ENCODE measurements at regions not wholly inside any gene's neighbourhood (a gene's known extent, or its start where the extent isn't known, plus 50 kb on each side); places are given as distances from the start of the nearest gene placed in this dataset.

- no peak for TF ChIP-seq CTCF (IDR thresholded peaks at IDR 0.05)
- no peak for TF ChIP-seq POLR2A (IDR thresholded peaks at IDR 0.05; ENCODE audit: low read depth)
- TF ChIP-seq EP300 (IDR thresholded peaks at IDR 0.05) = no peak
- no peak for TF ChIP-seq POLR2AphosphoS5 (IDR thresholded peaks at IDR 0.05)
- Histone ChIP-seq H3K9me3 (no peaks in the 10 kb centered on the region), H3K4me1 (no peaks in the 10 kb centered on the region), H3K27ac (replicated peaks in 1 of 4) (no peak overlapping the region), H3K27me3 (no peaks in the 10 kb centered on the region), H3K36me3 (no peaks in the 10 kb centered on the region), H3K4me3 (no peak overlapping the region)
- intact Hi-C loops (cut with DNase I) = no loop called here
- no peak for DNase-seq (ENCODE audit: extremely low spot score)
- WGBS = 73% methylated on average over 6 of the region's 6 CpGs
Observed at GRCh38 chr18:72637299-72637698, 93.2 kb upstream of the CBLN2 start.

GRCh38 chr18:72636611-72637010 is 92.5 kb upstream of the CBLN2 start:
- intact Hi-C loops (cut with DNase I) = no loop called here
- no peak for DNase-seq (ENCODE audit: extremely low spot score)
- Histone ChIP-seq H3K36me3 (no peaks in the 10 kb centered on the region), H3K27ac (replicated peaks in 1 of 4) (no peak overlapping the region), H3K9me3 (no peaks in the 10 kb centered on the region), H3K4me3 (no peak overlapping the region), H3K27me3 (no peaks in the 10 kb centered on the region), H3K4me1 (no peaks in the 10 kb centered on the region)
- TF ChIP-seq POLR2A (IDR thresholded peaks at IDR 0.05; ENCODE audit: low read depth) = no peak
- no peak for TF ChIP-seq POLR2AphosphoS5 (IDR thresholded peaks at IDR 0.05)
- TF ChIP-seq CTCF (IDR thresholded peaks at IDR 0.05) = no peak
- TF ChIP-seq EP300 (IDR thresholded peaks at IDR 0.05) = no peak

GRCh38 chr18:72634500-72634899 is 90.4 kb upstream of the CBLN2 start:
- TF ChIP-seq POLR2A (IDR thresholded peaks at IDR 0.05; ENCODE audit: low read depth) (no peak), CTCF (IDR thresholded peaks at IDR 0.05) (no peak), POLR2AphosphoS5 (IDR thresholded peaks at IDR 0.05) (no peak), EP300 (IDR thresholded peaks at IDR 0.05) (no peak)
- no peak overlapping the region for H3K27ac ChIP-seq (replicated peaks in 1 of 4)
- no peaks in the 10 kb centered on the region for H3K4me1 ChIP-seq
- H3K4me3 ChIP-seq = no peak overlapping the region
- no peak for DNase-seq (ENCODE audit: extremely low spot score)
- H3K9me3 ChIP-seq = no peaks in the 10 kb centered on the region
- intact Hi-C loops (cut with DNase I) = no loop called here
- no peaks in the 10 kb centered on the region for H3K36me3 ChIP-seq
- no peaks in the 10 kb centered on the region for H3K27me3 ChIP-seq
- WGBS = 69% methylated on average over 2 of the region's 2 CpGs

GRCh38 chr18:72630991-72631390 is 86.8 kb upstream of the CBLN2 start:
- WGBS = 72% methylated on average over 5 of the region's 5 CpGs

More at GRCh38 chr18:72630991-72631390, 86.8 kb upstream of the CBLN2 start:
- no peak overlapping the region for H3K4me3 ChIP-seq
- H3K27me3 ChIP-seq = no peaks in the 10 kb centered on the region
- no peak overlapping the region for H3K27ac ChIP-seq (replicated peaks in 1 of 4)
- no peaks in the 10 kb centered on the region for H3K36me3 ChIP-seq
- no peaks in the 10 kb centered on the region for H3K4me1 ChIP-seq
- no peaks in the 10 kb centered on the region for H3K9me3 ChIP-seq
- no peak for DNase-seq (ENCODE audit: extremely low spot score)
- intact Hi-C loops (cut with DNase I) = no loop called here
- TF ChIP-seq CTCF (IDR thresholded peaks at IDR 0.05) = no peak
- TF ChIP-seq EP300 (IDR thresholded peaks at IDR 0.05) = no peak
- TF ChIP-seq POLR2A (IDR thresholded peaks at IDR 0.05; ENCODE audit: low read depth) = no peak
- TF ChIP-seq POLR2AphosphoS5 (IDR thresholded peaks at IDR 0.05) = no peak

All from esophagus muscularis mucosa (tissue), 4 donors.